HepG2 (cell line): ENCODE measurements at regions not wholly inside any gene's neighbourhood (a gene's known extent, or its start where the extent isn't known, plus 50 kb on each side); places are given as distances from the start of the nearest gene placed in this dataset.

Experiments
- AGO2 ChIP-seq: fragments of 200-400 bp; formaldehyde crosslinking; optimal IDR thresholded peaks from 2 replicates; pipeline ENCODE3; 2017; ENCODE audit warnings: mild to moderate bottlenecking, low read depth, low read length, moderate library complexity
- ATF2 ChIP-seq: sonication (generic); formaldehyde crosslinking; IDR thresholded peaks from 2 replicates; pipeline ENCODE4 v1.4.0; 2020; ENCODE audit warnings: missing genetic modification reagents
- CEBPG ChIP-seq: IDR thresholded peaks from 2 replicates; pipeline ENCODE4 v1.6.1; 2016
- DBP ChIP-seq: sonication (generic); formaldehyde crosslinking; IDR thresholded peaks from 2 replicates; pipeline ENCODE4 v1.4.0; 2020; ENCODE audit warnings: missing genetic modification reagents; ENCODE audit errors: not compliant biosample characterization
- FOSL2 ChIP-seq: sonication (generic); formaldehyde crosslinking; IDR thresholded peaks from 2 replicates; pipeline ENCODE4 v1.4.0; 2020; ENCODE audit warnings: missing genetic modification reagents
- FOXO1 ChIP-seq: sonication (generic); formaldehyde crosslinking; IDR thresholded peaks from 2 replicates; pipeline ENCODE4 v1.4.0; 2020; ENCODE audit warnings: missing genetic modification reagents
- GMEB2 ChIP-seq: IDR thresholded peaks from 2 replicates; pipeline ENCODE4 v1.6.1; 2016; ENCODE audit warnings: missing biosample characterization, missing genetic modification reagents, low read depth
- HMG20A ChIP-seq: IDR thresholded peaks from 2 replicates; pipeline ENCODE4 v1.6.1; 2016; ENCODE audit warnings: borderline replicate concordance
- NFE2 ChIP-seq: sonication (generic); formaldehyde crosslinking; IDR thresholded peaks from 2 replicates; pipeline ENCODE4 v1.4.0; 2020; ENCODE audit warnings: missing genetic modification reagents
- PATZ1 ChIP-seq: sonication (generic); formaldehyde crosslinking; IDR thresholded peaks from 2 replicates; pipeline ENCODE4 v1.4.0; 2020; ENCODE audit warnings: missing genetic modification reagents
- ZFP36L2 ChIP-seq: sonication (generic); formaldehyde crosslinking; IDR thresholded peaks from 2 replicates; pipeline ENCODE4 v1.4.0; 2020; ENCODE audit warnings: missing genetic modification reagents
- ZNF264 ChIP-seq: sonication (generic); formaldehyde crosslinking; IDR thresholded peaks from 2 replicates; pipeline ENCODE4 v1.4.0; 2020; ENCODE audit warnings: missing genetic modification reagents
- ZNF280D ChIP-seq: sonication (generic); formaldehyde crosslinking; IDR thresholded peaks from 2 replicates; pipeline ENCODE4 v1.5.1; 2020; ENCODE audit warnings: mild to moderate bottlenecking, missing genetic modification reagents
- ZNF646 ChIP-seq: sonication (generic); formaldehyde crosslinking; IDR thresholded peaks from 2 replicates; pipeline ENCODE4 v1.9.0; 2021; ENCODE audit warnings: mild to moderate bottlenecking, missing genetic modification reagents

- TF ChIP-seq ATF2 (CRISPR knock-in tag) (peak; percentile 56; the same call in 1 of the 2 replicates), AGO2 (no peak), CEBPG (CRISPR knock-in tag) (0 out of 2 replicates have a peak, but pooled peaks have one; percentile 28), NFE2 (CRISPR knock-in tag) (no peak), DBP (CRISPR knock-in tag) (no peak), FOSL2 (CRISPR knock-in tag) (peak; percentile 74), GMEB2 (CRISPR knock-in tag) (no peak), HMG20A (peak; percentile 77), ZNF646 (CRISPR knock-in tag) (0 out of 2 replicates have a peak, but pooled peaks have one; percentile 39), ZNF280D (0 out of 2 replicates have a peak, but pooled peaks have one; percentile 42), PATZ1 (CRISPR knock-in tag) (0 out of 2 replicates have a peak, but pooled peaks have one; percentile 22), ZNF264 (CRISPR knock-in tag) (0 out of 2 replicates have a peak, but pooled peaks have one; percentile 28), ZFP36L2 (CRISPR knock-in tag) (no peak), FOXO1 (peak; percentile 36; the same call in 1 of the 2 replicates)
Observed at GRCh38 chr2:8364668-8365067, 317.2 kb upstream of the ID2 start (continued).
